SK-N-SH treated with all-trans-retinoic acid at 6 μM for 48 hours (cell line): ENCODE measurements at regions not wholly inside any gene's neighbourhood (a gene's known extent, or its start where the extent isn't known, plus 50 kb on each side); places are given as distances from the start of the nearest gene placed in this dataset.
A peak's percentile ranks its signal among the peaks of the same experiment; 100 is the strongest.

ENCODE experiments used
- ATAC-seq: fragments of 200-7000 bp; cut with Tn5 transposase; 3 replicates; pipeline ENCODE4 v1.9.1; 2020; ENCODE audit warnings: mild to moderate bottlenecking, moderate library complexity
- ARNTL ChIP-seq: fragments of 450-650 bp; formaldehyde crosslinking; IDR thresholded peaks from 2 replicates; pipeline ENCODE4 v1.5.0; 2020; ENCODE audit warnings: low read depth, mild to moderate bottlenecking, moderate library complexity, borderline replicate concordance
- BACH2 ChIP-seq: fragments of 250-450 bp; sonication (Bioruptor Pico); IDR thresholded peaks from 2 replicates; pipeline ENCODE4 v1.9.0; 2021; ENCODE audit warnings: mild to moderate bottlenecking, borderline replicate concordance
- CREB5 ChIP-seq: fragments of 250-450 bp; sonication (Bioruptor Pico); IDR thresholded peaks from 2 replicates; pipeline ENCODE4 v1.5.1; 2020; ENCODE audit warnings: low read depth, mild to moderate bottlenecking, moderate library complexity
- CSDC2 ChIP-seq: fragments of 250-450 bp; sonication (Bioruptor Pico); IDR thresholded peaks from 2 replicates; pipeline ENCODE4 v1.5.0; 2020; ENCODE audit warnings: mild to moderate bottlenecking, moderate library complexity
- CSRNP3 ChIP-seq: fragments of 250-450 bp; sonication (Bioruptor Pico); IDR thresholded peaks from 2 replicates; pipeline ENCODE4 v1.5.1; 2021; ENCODE audit warnings: mild to moderate bottlenecking, moderate library complexity
- ESRRG ChIP-seq: fragments of 250-450 bp; sonication (Bioruptor Pico); IDR thresholded peaks from 2 replicates; pipeline ENCODE4 v1.6.1; 2021; ENCODE audit warnings: mild to moderate bottlenecking
- GLIS3 ChIP-seq: fragments of 250-450 bp; sonication (Bioruptor Pico); IDR thresholded peaks from 2 replicates; pipeline ENCODE4 v1.5.0; 2020; ENCODE audit warnings: mild to moderate bottlenecking, moderate library complexity
- ISL1 ChIP-seq: fragments of 250-450 bp; sonication (Bioruptor Pico); IDR thresholded peaks from 2 replicates; pipeline ENCODE4 v2.1.2; 2022; ENCODE audit warnings: mild to moderate bottlenecking, moderate library complexity
- OSR1 ChIP-seq: fragments of 250-450 bp; sonication (Bioruptor Pico); IDR thresholded peaks from 2 replicates; pipeline ENCODE4 v1.8.0; 2022; ENCODE audit warnings: moderate library complexity, mild to moderate bottlenecking, inconsistent platforms
- PATZ1 ChIP-seq: fragments of 250-450 bp; sonication (Bioruptor Pico); IDR thresholded peaks from 2 replicates; pipeline ENCODE4 v1.8.0; 2020; ENCODE audit warnings: mild to moderate bottlenecking, moderate library complexity, borderline replicate concordance
- POU6F1 ChIP-seq: fragments of 250-450 bp; sonication (Bioruptor Pico); IDR thresholded peaks from 2 replicates; pipeline ENCODE4 v1.8.0; 2021; ENCODE audit warnings: low read depth, mild to moderate bottlenecking, moderate library complexity, borderline replicate concordance
- PPARA ChIP-seq: fragments of 250-450 bp; sonication (Bioruptor Pico); IDR thresholded peaks from 2 replicates; pipeline ENCODE4 v1.5.0; 2020; ENCODE audit warnings: mild to moderate bottlenecking, borderline replicate concordance
- RARB ChIP-seq: fragments of 250-450 bp; sonication (Bioruptor Pico); IDR thresholded peaks from 2 replicates; pipeline ENCODE4 v1.8.0; 2021; ENCODE audit warnings: mild to moderate bottlenecking, moderate library complexity
- SNAI2 ChIP-seq: fragments of 250-450 bp; sonication (Bioruptor Pico); IDR thresholded peaks from 2 replicates; pipeline ENCODE4 v1.5.0; 2020; ENCODE audit warnings: mild to moderate bottlenecking, moderate library complexity
- TCF4 ChIP-seq: fragments of 250-450 bp; sonication (Bioruptor Pico); IDR thresholded peaks from 2 replicates; pipeline ENCODE4 v1.8.0; 2021; ENCODE audit warnings: mild to moderate bottlenecking, moderate library complexity, borderline replicate concordance
- TOX ChIP-seq: fragments of 250-450 bp; sonication (Bioruptor Pico); IDR thresholded peaks from 2 replicates; pipeline ENCODE4 v1.8.0; 2021; ENCODE audit warnings: mild to moderate bottlenecking, moderate library complexity, borderline replicate concordance
- TSHZ2 ChIP-seq: fragments of 250-450 bp; sonication (Bioruptor Pico); IDR thresholded peaks from 2 replicates; pipeline ENCODE4 v1.5.0; 2020; ENCODE audit warnings: mild to moderate bottlenecking, moderate library complexity
- ZC3H10 ChIP-seq: fragments of 250-450 bp; sonication (Bioruptor Pico); IDR thresholded peaks from 2 replicates; pipeline ENCODE4 v1.5.1; 2021; ENCODE audit warnings: mild to moderate bottlenecking, moderate library complexity
- ZFP3 ChIP-seq: fragments of 250-450 bp; sonication (Bioruptor Pico); IDR thresholded peaks from 2 replicates; pipeline ENCODE4 v1.5.0; 2020; ENCODE audit warnings: mild to moderate bottlenecking, moderate library complexity
- ZFP30 ChIP-seq: fragments of 450-650 bp; formaldehyde crosslinking; IDR thresholded peaks from 2 replicates; pipeline ENCODE4 v1.5.0; 2022; ENCODE audit warnings: mild to moderate bottlenecking, moderate library complexity
- ZNF8 ChIP-seq: fragments of 450-650 bp; formaldehyde crosslinking; IDR thresholded peaks from 2 replicates; pipeline ENCODE4 v1.5.0; 2020; ENCODE audit warnings: mild to moderate bottlenecking, moderate library complexity

GRCh38 chr10:59082249-59082648, 94.2 kb upstream of the PHYHIPL start:
- no peak for ATAC-seq

GRCh38 chr10:59085054-59085453, 91.4 kb upstream of the PHYHIPL start:
- no peak for ATAC-seq
- TF ChIP-seq ZFP3 (no peak), ISL1 (CRISPR knock-in tag) (peak; percentile 62)

More at GRCh38 chr10:59082249-59082648, 94.2 kb upstream of the PHYHIPL start:
- no peak for TF ChIP-seq ZFP30 (CRISPR knock-in tag)
- TF ChIP-seq TSHZ2 (CRISPR knock-in tag) = no peak
- no peak for TF ChIP-seq RARB (CRISPR knock-in tag)
- no peak for TF ChIP-seq OSR1 (CRISPR knock-in tag)
- TF ChIP-seq TOX (CRISPR knock-in tag) = no peak
- no peak for TF ChIP-seq ESRRG (CRISPR knock-in tag)
- TF ChIP-seq TCF4 (CRISPR knock-in tag) = no peak
- no peak for TF ChIP-seq ISL1 (CRISPR knock-in tag)
- no peak for TF ChIP-seq CSRNP3 (CRISPR knock-in tag)

GRCh38 chr10:59085711-59086502, 90.5 kb upstream of the PHYHIPL start:
- no peak for ATAC-seq
- TF ChIP-seq POU6F1 (CRISPR knock-in tag) = no peak
- TF ChIP-seq ESRRG (CRISPR knock-in tag) = no peak
- TF ChIP-seq GLIS3 = no peak
- TF ChIP-seq RARB (CRISPR knock-in tag) = no peak
- TF ChIP-seq ZFP30 (CRISPR knock-in tag) = no peak
- no peak for TF ChIP-seq BACH2 (CRISPR knock-in tag)
- no peak for TF ChIP-seq PPARA (CRISPR knock-in tag)
- TF ChIP-seq ZNF8 (CRISPR knock-in tag) = no peak

GRCh38 chr10:59087486-59087885, 89.0 kb upstream of the PHYHIPL start:
- ATAC-seq = no peak
- no peak for TF ChIP-seq ESRRG (CRISPR knock-in tag)
- TF ChIP-seq RARB (CRISPR knock-in tag) = no peak
- TF ChIP-seq TCF4 (CRISPR knock-in tag) = no peak
- no peak for TF ChIP-seq ZNF8 (CRISPR knock-in tag)
- TF ChIP-seq PATZ1 = no peak
- no peak for TF ChIP-seq CSDC2 (CRISPR knock-in tag)
- TF ChIP-seq BACH2 (CRISPR knock-in tag) = no peak
- TF ChIP-seq CSRNP3 (CRISPR knock-in tag) = no peak
- no peak for TF ChIP-seq CREB5 (CRISPR knock-in tag)
- no peak for TF ChIP-seq GLIS3
- no peak for TF ChIP-seq ZC3H10 (CRISPR knock-in tag)
- no peak for TF ChIP-seq ISL1 (CRISPR knock-in tag)
- TF ChIP-seq SNAI2 = no peak
- no peak for TF ChIP-seq TSHZ2 (CRISPR knock-in tag)
- no peak for TF ChIP-seq ARNTL (CRISPR knock-in tag)
